Thyroid gland (tissue), 4 donors: ENCODE measurements at regions not wholly inside any gene's neighbourhood (a gene's known extent, or its start where the extent isn't known, plus 50 kb on each side); places are given as distances from the start of the nearest gene placed in this dataset.

ENCODE experiments used
- DNase-seq, 2 donors: peaks; one replicate each; pipeline ENCODE4 v3.0.0-alpha.2; 2019
- H3K27ac ChIP-seq, 3 donors: fragments of 200-600 bp; sonication (generic); 1 replicate in 2 of 3; 2 replicates in 1 of 3; pipeline ENCODE4 v1.5.1; 2016 to 2019; ENCODE audit warnings: mild to moderate bottlenecking in 1 of 3, moderate library complexity in 1 of 3
- H3K27me3 ChIP-seq: fragments of 200-600 bp; sonication (generic); one replicate; pipeline ENCODE4 v1.5.1; 2019
- H3K36me3 ChIP-seq, 2 donors: fragments of 200-600 bp; sonication (generic); one replicate each; pipeline ENCODE4 v1.5.1; 2016 to 2019
- H3K4me1 ChIP-seq, 2 donors: fragments of 200-600 bp; sonication (generic); one replicate each; pipeline ENCODE4 v1.5.1; 2017 to 2019
- H3K4me3 ChIP-seq, 3 donors: fragments of 200-600 bp; sonication (generic); replicated peaks in 1 of 3; 1 replicate in 2 of 3; 2 replicates in 1 of 3; pipeline ENCODE4 v1.5.1; 2016; ENCODE audit warnings: mild to moderate bottlenecking in 1 of 3
- H3K9me3 ChIP-seq: fragments of 200-600 bp; sonication (generic); one replicate; pipeline ENCODE4 v1.5.1; 2017
- POLR2A ChIP-seq, 2 donors: fragments of 450-650 bp; IDR thresholded peaks; one replicate each; pipeline ENCODE4 v1.6.1; 2017; ENCODE audit warnings: antibody characterized with exemption in 2 of 2, mild to moderate bottlenecking in 2 of 2, moderate library complexity in 1 of 2
- WGBS, 2 donors: methylation state at CpG; one replicate each; pipeline ENCODE4 v1.1.5; 2017; 5-methylcytosine and 5-hydroxymethylcytosine counted together
- intact Hi-C: fragments of 100-400 bp; cut with DNase I; formaldehyde crosslinking; loops from one replicate; pipeline ENCODE4 v1.15.1; 2023
- TF ChIP-seq, protein P1 (sequence below), 6 experiments: fragments of 200-600 bp in 3 of 6; fragments of 450-650 bp in 3 of 6; sonication (generic) in 3 of 6; IDR thresholded peaks; one replicate each; pipeline ENCODE4 v1.5.1; 2016 to 2019; ENCODE audit warnings: antibody characterized with exemption in 6 of 6, mild to moderate bottlenecking in 2 of 6, inconsistent platforms in 1 of 6, moderate library complexity in 1 of 6

- 27 to 28% methylated on average over 2 of the region's 2 CpGs for WGBS, 2 donors
- intact Hi-C loops, result no loop called here
Observed at GRCh38 chr15:91632176-91632575, 221.3 kb upstream of the SLCO3A1 start.

DNA sequence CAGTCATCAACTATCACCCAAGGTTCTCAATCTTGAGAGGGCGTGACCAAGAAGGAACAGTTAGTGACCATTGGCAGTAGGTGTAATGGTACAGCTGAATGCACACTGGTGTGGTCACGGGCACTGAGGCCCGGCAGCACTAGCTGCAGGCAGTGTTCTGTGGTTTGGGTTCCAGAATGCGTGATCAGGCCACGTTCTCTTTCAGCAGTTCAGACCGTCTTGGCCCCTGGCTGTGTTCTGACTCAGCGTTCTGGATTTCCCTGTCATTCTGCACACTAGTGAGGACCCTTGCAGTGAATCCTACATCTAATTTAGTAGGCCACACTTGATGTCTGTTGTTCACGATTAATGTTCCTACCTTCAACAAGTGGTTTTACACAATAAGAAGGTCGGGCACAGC lies 220.5 kb upstream of the SLCO3A1 start:
- no peak overlapping the region for H3K4me3 ChIP-seq
- H3K27me3 ChIP-seq, result no peaks in the 10 kb centered on the region
- no peak for DNase-seq
- peaks cover 0 to 4% of the 10 kb centered on the region in 2 donors for H3K4me1 ChIP-seq
- H3K9me3 ChIP-seq, result no peaks in the 10 kb centered on the region
- TF ChIP-seq, protein P1, sequence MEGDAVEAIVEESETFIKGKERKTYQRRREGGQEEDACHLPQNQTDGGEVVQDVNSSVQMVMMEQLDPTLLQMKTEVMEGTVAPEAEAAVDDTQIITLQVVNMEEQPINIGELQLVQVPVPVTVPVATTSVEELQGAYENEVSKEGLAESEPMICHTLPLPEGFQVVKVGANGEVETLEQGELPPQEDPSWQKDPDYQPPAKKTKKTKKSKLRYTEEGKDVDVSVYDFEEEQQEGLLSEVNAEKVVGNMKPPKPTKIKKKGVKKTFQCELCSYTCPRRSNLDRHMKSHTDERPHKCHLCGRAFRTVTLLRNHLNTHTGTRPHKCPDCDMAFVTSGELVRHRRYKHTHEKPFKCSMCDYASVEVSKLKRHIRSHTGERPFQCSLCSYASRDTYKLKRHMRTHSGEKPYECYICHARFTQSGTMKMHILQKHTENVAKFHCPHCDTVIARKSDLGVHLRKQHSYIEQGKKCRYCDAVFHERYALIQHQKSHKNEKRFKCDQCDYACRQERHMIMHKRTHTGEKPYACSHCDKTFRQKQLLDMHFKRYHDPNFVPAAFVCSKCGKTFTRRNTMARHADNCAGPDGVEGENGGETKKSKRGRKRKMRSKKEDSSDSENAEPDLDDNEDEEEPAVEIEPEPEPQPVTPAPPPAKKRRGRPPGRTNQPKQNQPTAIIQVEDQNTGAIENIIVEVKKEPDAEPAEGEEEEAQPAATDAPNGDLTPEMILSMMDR (IDR thresholded peaks at IDR 0.05), result no peak
- TF ChIP-seq POLR2A (IDR thresholded peaks at IDR 0.05), result no peak
- 80 to 93% methylated on average over 7 to 9 of the region's 9 CpGs for WGBS, 2 donors
- intact Hi-C loops, result no loop called here
- no peaks in the 10 kb centered on the region for H3K36me3 ChIP-seq
- no peak overlapping the region for H3K27ac ChIP-seq

More at GRCh38 chr15:91632176-91632575, 221.3 kb upstream of the SLCO3A1 start:
- no peaks in the 10 kb centered on the region for H3K36me3 ChIP-seq
- no peak overlapping the region for H3K4me3 ChIP-seq
- TF ChIP-seq, protein P1 (IDR thresholded peaks at IDR 0.05), result no peak
- TF ChIP-seq POLR2A (IDR thresholded peaks at IDR 0.05), result no peak
- no peaks in the 10 kb centered on the region for H3K27me3 ChIP-seq
- no peaks in the 10 kb centered on the region for H3K9me3 ChIP-seq
- DNase-seq, result peak; percentile 71 to 75
- H3K4me1 ChIP-seq, result peaks cover 0 to 4% of the 10 kb centered on the region in 2 donors
- H3K27ac ChIP-seq, result no peak overlapping the region

DNA sequence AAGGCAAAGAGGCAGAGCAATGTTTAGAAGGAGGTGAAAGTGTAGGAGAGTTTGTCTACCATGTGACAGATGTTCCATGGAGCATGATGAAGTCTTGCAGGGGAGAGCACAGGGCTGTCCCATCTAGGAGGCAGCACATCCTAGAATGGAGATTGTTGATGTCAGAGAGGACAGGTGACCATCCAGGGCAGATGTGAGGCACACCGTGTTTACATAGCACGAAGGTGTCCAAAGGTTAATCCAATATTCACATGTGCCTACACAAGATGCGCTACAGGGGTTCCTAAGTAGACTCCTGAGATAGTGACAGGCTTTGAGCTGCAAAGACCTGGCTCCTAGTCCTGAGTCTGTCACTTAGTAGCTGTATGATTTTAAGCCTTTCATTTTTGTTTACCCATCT lies 219.3 kb upstream of the SLCO3A1 start:
- TF ChIP-seq POLR2A (IDR thresholded peaks at IDR 0.05), result no peak
- TF ChIP-seq, protein P1 (IDR thresholded peaks at IDR 0.05), result no peak
- H3K27ac ChIP-seq, result no peak overlapping the region
- no peaks in the 10 kb centered on the region for H3K27me3 ChIP-seq
- intact Hi-C loops, result no loop called here
- H3K36me3 ChIP-seq, result no peaks in the 10 kb centered on the region
- H3K4me3 ChIP-seq, result no peak overlapping the region
- H3K4me1 ChIP-seq, result peaks cover 0 to 4% of the 10 kb centered on the region in 2 donors
- no peaks in the 10 kb centered on the region for H3K9me3 ChIP-seq
- WGBS, 2 donors, result 80 to 91% methylated on average over 3 of the region's 3 CpGs
- DNase-seq, result no peak

DNA sequence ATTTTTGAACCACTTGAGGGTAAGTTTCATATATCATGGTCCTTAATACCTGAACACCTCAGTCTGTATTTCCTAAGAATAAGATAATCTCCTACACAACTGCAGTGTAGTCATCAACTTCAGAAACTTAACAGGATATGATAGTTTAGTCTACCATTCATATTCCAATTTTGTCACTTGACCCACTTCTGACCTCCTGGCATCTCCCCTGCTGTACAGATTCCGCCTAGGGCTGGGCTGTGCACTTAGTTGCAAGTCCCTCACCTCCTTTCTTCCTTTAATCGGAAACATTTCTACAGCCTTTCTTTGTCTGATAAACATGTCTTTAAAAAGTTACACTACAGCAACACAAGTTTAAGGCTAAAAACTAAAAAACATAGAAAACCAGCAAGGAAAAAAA lies 218.4 kb upstream of the SLCO3A1 start:
- intact Hi-C loops, result no loop called here

DNA sequence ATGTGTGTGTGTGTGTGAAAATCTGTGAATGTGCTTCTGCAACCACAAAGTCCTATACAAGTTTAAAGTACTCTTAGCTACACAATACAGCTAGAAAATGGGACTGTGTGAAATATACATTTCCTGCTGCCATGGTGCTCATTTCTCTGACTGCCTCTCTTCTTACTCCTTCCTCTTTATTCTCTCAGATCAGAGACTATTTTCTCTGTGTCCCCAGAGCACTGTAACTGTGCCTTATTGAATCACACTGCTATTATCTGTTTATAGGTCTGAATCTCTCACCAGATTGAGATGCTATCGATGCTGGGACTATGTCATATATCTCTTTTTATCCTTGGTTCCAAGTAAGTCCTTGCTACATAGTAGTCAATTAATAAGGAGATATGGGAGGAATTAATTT lies 217.9 kb upstream of the SLCO3A1 start:
- Histone ChIP-seq H3K4me1 (peaks cover 0 to 4% of the 10 kb centered on the region in 2 donors), H3K27ac (no peak overlapping the region), H3K4me3 (no peak overlapping the region), H3K9me3 (no peaks in the 10 kb centered on the region), H3K27me3 (no peaks in the 10 kb centered on the region), H3K36me3 (no peaks in the 10 kb centered on the region)
- WGBS, 2 donors, result 88 to 93% methylated on average over 1 of the region's 1 CpG
- DNase-seq, result no peak
- TF ChIP-seq, protein P1 (IDR thresholded peaks at IDR 0.05), result no peak
- no peak for TF ChIP-seq POLR2A (IDR thresholded peaks at IDR 0.05)
- intact Hi-C loops, result no loop called here

More for the DNA sequence above, 218.4 kb upstream of the SLCO3A1 start:
- TF ChIP-seq, protein P1 (IDR thresholded peaks at IDR 0.05), result no peak
- no peak for TF ChIP-seq POLR2A (IDR thresholded peaks at IDR 0.05)
- H3K27ac ChIP-seq, result no peak overlapping the region
- no peak for DNase-seq
- H3K36me3 ChIP-seq, result no peaks in the 10 kb centered on the region
- WGBS, 2 donors, result 74 to 80% methylated on average over 2 of the region's 2 CpGs
- H3K4me3 ChIP-seq, result no peak overlapping the region
- H3K9me3 ChIP-seq, result no peaks in the 10 kb centered on the region
- H3K4me1 ChIP-seq, result peaks cover 0 to 4% of the 10 kb centered on the region in 2 donors
- H3K27me3 ChIP-seq, result no peaks in the 10 kb centered on the region
